ENCODE measurements at regions not wholly inside any gene's neighbourhood (a gene's known extent, or its start where the extent isn't known, plus 50 kb on each side); places are given as distances from the start of the nearest gene placed in this dataset.

GRCh38 chr1:227472772-227473171, 90.6 kb upstream of the ZNF678 start:
- H4K8ac ChIP-seq (replicated peaks; ENCODE audit: insufficient read length, low read depth, low read length), result no peak overlapping the region
- H3K23me2 ChIP-seq (ENCODE audit: insufficient read length, low read depth, low read length, poor library complexity, severe bottlenecking), result no peaks in the 10 kb centered on the region
- H3K9ac ChIP-seq (ENCODE audit: extremely low read depth, insufficient read length, low read length), result no peak overlapping the region
- no peak for DNase-seq
- no peak overlapping the region for H2BK5ac ChIP-seq (ENCODE audit: insufficient read length, low read length)
- no peak overlapping the region for H3K18ac ChIP-seq (ENCODE audit: insufficient read length, low read depth, low read length)
- H3K4me1 ChIP-seq (ENCODE audit: insufficient read depth, low read length), result no peaks in the 10 kb centered on the region
- H3K79me1 ChIP-seq (ENCODE audit: insufficient read depth, low read depth, low read length, poor library complexity, severe bottlenecking), result no peaks in the 10 kb centered on the region
- H4K5ac ChIP-seq (ENCODE audit: insufficient read length, low read depth, low read length), result no peak overlapping the region
- H2BK12ac ChIP-seq (ENCODE audit: insufficient read length, low read depth, low read length), result no peak overlapping the region
- H2AFZ ChIP-seq (ENCODE audit: low read length), result no peak overlapping the region
- Mint-ChIP-seq H3K4me3 (no peak overlapping the region), H3K9me3 (peaks cover 18 to 21% of the 10 kb centered on the region in 2 experiments), H3K27me3 (ENCODE audit: low read depth) (peaks cover 39% of the 10 kb centered on the region), H3K4me1 (peaks cover 4 to 7% of the 10 kb centered on the region in 2 experiments; a peak in 2 of 4 replicates), H3K27ac (no peak overlapping the region), H3K36me3 (ENCODE audit: insufficient read depth in 1 of 3, low read depth in 3 of 3) (peaks cover 5 to 6% (median 6%) of the 10 kb centered on the region in 3 experiments; a peak in 5 of 7 replicates)
- no peak overlapping the region for H3K4me2 ChIP-seq (ENCODE audit: insufficient read depth, insufficient read length, low read length)
- H3K4ac ChIP-seq (ENCODE audit: low read depth, low read length), result no peak overlapping the region
- H2BK20ac ChIP-seq (ENCODE audit: low read depth, low read length, poor library complexity, severe bottlenecking), result no peak overlapping the region
- no peak overlapping the region for H3K14ac ChIP-seq (ENCODE audit: insufficient read depth, low read length)
- no peaks in the 10 kb centered on the region for H3K79me2 ChIP-seq (ENCODE audit: insufficient read depth, low read length)
- H2BK120ac ChIP-seq (ENCODE audit: low read depth, low read length, poor library complexity, severe bottlenecking), result no peak overlapping the region
- H4K20me1 ChIP-seq (ENCODE audit: control insufficient read depth, insufficient read depth, insufficient read length), result no peaks in the 10 kb centered on the region
- H3K56ac ChIP-seq (ENCODE audit: insufficient read length, low read depth, low read length), result no peak overlapping the region
- whole genome bisulfite sequencing (ENCODE audit: extremely low coverage, insufficient read length, low lambda C conversion rate), result no CpG with 5 or more reads among the region's 1 CpG
- H3T11ph ChIP-seq (ENCODE audit: low read length), result no peak overlapping the region
- H3K9me3 ChIP-seq (ENCODE audit: control insufficient read depth, low read depth, low read length), result no peaks in the 10 kb centered on the region
- H3K27ac ChIP-seq (ENCODE audit: insufficient read length, low read depth, low read length), result no peak overlapping the region
- no peak for TF ChIP-seq CTCF (conservative IDR thresholded peaks at IDR 0.05)
- no peak overlapping the region for H4K91ac ChIP-seq (ENCODE audit: insufficient read length, low read depth, low read length)
- H3K23ac ChIP-seq (ENCODE audit: insufficient read length, low read depth, low read length), result no peak overlapping the region
- no peak overlapping the region for H2BK15ac ChIP-seq (ENCODE audit: low read depth, low read length)
- H3K27me3 ChIP-seq (ENCODE audit: insufficient read depth, low read length), result no peaks in the 10 kb centered on the region
- no peak overlapping the region for H2AK5ac ChIP-seq (ENCODE audit: insufficient read length, low read length)
